Upper lobe of left lung (tissue), 4 donors: ENCODE measurements at regions not wholly inside any gene's neighbourhood (a gene's known extent, or its start where the extent isn't known, plus 50 kb on each side); places are given as distances from the start of the nearest gene placed in this dataset.
A peak's percentile ranks its signal among the peaks of the same experiment; 100 is the strongest.

Experiments
- CTCF ChIP-seq, 6 experiments: fragments of 450-650 bp in 4 of 6; fragments of 200-600 bp in 2 of 6; sonication (generic) in 2 of 6; IDR thresholded peaks; one replicate each; pipeline ENCODE4 v1.5.1; 2016 to 2019; ENCODE audit warnings: antibody characterized with exemption in 6 of 6
- EP300 ChIP-seq, 4 donors: sonication (generic); formaldehyde crosslinking; IDR thresholded peaks; one replicate each; pipeline ENCODE4 v1.5.1; 2017; ENCODE audit warnings: antibody characterized with exemption in 4 of 4, control low read depth in 2 of 4
- POLR2A ChIP-seq, 4 donors: fragments of 450-650 bp; IDR thresholded peaks; one replicate each; pipeline ENCODE4 v1.5.1; 2016 to 2017; ENCODE audit warnings: antibody characterized with exemption in 4 of 4, mild to moderate bottlenecking in 2 of 4

DNA sequence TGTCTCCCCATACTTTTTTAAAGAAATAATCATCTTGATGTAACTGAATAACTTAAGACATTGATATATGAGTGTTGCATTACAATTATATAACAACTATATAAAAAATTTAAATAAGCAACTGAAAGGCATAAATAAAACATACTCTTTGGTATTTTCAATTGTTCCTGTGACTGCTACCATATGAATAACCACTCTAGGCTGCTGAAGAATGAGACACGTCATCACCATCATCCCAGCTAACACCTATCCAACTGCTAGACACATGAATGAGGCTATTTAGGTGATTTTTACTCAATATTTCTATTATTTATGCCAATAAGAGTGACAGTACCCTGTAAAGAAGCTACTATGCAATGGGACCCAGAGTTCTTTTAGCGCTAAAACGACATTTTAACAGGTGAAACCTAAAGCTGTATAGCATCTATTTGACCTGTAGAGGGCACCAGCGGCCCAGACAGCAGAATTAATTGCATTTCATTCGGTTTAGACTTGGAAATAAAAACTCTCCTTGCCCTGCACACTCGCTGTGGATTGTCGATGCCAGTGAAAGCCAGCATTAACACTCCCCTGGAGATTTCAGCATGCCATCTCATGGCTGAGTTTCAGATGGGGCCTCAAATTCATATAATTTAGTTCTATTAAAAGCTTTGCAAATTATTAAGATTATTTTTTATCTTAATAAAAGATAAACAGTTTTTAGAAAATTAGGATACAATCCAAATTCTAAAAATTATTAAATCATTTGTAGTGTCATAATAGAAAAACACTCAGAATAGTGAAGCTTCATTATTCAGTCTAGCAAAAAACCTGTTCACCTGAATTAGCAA is 89.4 kb upstream of the MAP2 start:
- peak; percentile 53 to 82 (median 68) for TF ChIP-seq CTCF (IDR thresholded peaks at IDR 0.05)
- TF ChIP-seq POLR2A (IDR thresholded peaks at IDR 0.05): no peak
- no peak for TF ChIP-seq EP300 (IDR thresholded peaks at IDR 0.05)
